Gastroesophageal sphincter (tissue), 4 donors: ENCODE measurements at regions not wholly inside any gene's neighbourhood (a gene's known extent, or its start where the extent isn't known, plus 50 kb on each side); places are given as distances from the start of the nearest gene placed in this dataset.

Experiments used
- ATAC-seq: fragments of 150-250 bp; one replicate; pipeline ENCODE4 v1.9.1; 2016; ENCODE audit warnings: mild to moderate bottlenecking, moderate library complexity
- H3K27ac ChIP-seq, 4 donors: fragments of 200-600 bp; sonication (generic) in 3 of 4; 1 replicate in 3 of 4; 2 replicates in 1 of 4; pipeline ENCODE4 v1.5.1; 2016 to 2019
- H3K27me3 ChIP-seq: fragments of 200-600 bp; sonication (generic); one replicate; pipeline ENCODE4 v1.5.1; 2019
- H3K36me3 ChIP-seq, 2 donors: fragments of 200-600 bp; sonication (generic); one replicate each; pipeline ENCODE4 v1.5.1; 2019; ENCODE audit warnings: control low read depth in 1 of 2
- H3K4me1 ChIP-seq, 3 donors: fragments of 200-600 bp; sonication (generic); 1 replicate in 2 of 3; 2 replicates in 1 of 3; pipeline ENCODE4 v1.5.1; 2016 to 2019; ENCODE audit warnings: control low read depth in 2 of 3
- H3K4me3 ChIP-seq, 2 donors: fragments of 200-600 bp; sonication (generic); one replicate each; pipeline ENCODE4 v1.5.1; 2019; ENCODE audit warnings: mild to moderate bottlenecking in 1 of 2, moderate library complexity in 1 of 2
- H3K9me3 ChIP-seq, 3 donors: fragments of 200-600 bp; sonication (generic); one replicate each; pipeline ENCODE4 v1.5.1; 2017 to 2019; ENCODE audit warnings: control low read depth in 2 of 3
- CTCF ChIP-seq, 4 experiments: fragments of 200-600 bp in 2 of 4; fragments of 450-650 bp in 2 of 4; sonication (generic) in 1 of 4; IDR thresholded peaks; one replicate each; pipeline ENCODE4 v1.5.1; 2017 to 2019; ENCODE audit warnings: antibody characterized with exemption in 4 of 4, mild to moderate bottlenecking in 2 of 4, moderate library complexity in 2 of 4
- EP300 ChIP-seq: sonication (generic); formaldehyde crosslinking; IDR thresholded peaks from one replicate; pipeline ENCODE4 v1.6.1; 2017; ENCODE audit warnings: antibody characterized with exemption, mild to moderate bottlenecking
- POLR2A ChIP-seq, 2 donors: fragments of 450-650 bp; IDR thresholded peaks; one replicate each; pipeline ENCODE4 v1.6.1; 2017; ENCODE audit warnings: antibody characterized with exemption in 2 of 2, mild to moderate bottlenecking in 2 of 2, moderate library complexity in 1 of 2
- POLR2AphosphoS5 ChIP-seq: sonication (generic); formaldehyde crosslinking; IDR thresholded peaks from one replicate; pipeline ENCODE4 v1.6.1; 2017; ENCODE audit warnings: antibody characterized with exemption
- WGBS, 2 donors: methylation state at CpG; one replicate each; pipeline ENCODE4 v1.1.5; 2018; ENCODE audit warnings: low coverage in 1 of 2; 5-methylcytosine and 5-hydroxymethylcytosine counted together

- H3K27me3 ChIP-seq = no peaks in the 10 kb centered on the region
- whole genome bisulfite sequencing, 2 donors = 40 to 67% methylated on average over 1 of the region's 2 CpGs
- no peak for ATAC-seq
- H3K4me1 ChIP-seq = no peaks in the 10 kb centered on the region
- no peaks in the 10 kb centered on the region for H3K36me3 ChIP-seq
- H3K4me3 ChIP-seq = no peak overlapping the region
- TF ChIP-seq CTCF (IDR thresholded peaks at IDR 0.05) (peak in 1 of 4 experiments; percentile 28), POLR2AphosphoS5 (no peak)
- no peaks in the 10 kb centered on the region for H3K9me3 ChIP-seq
- no peak overlapping the region for H3K27ac ChIP-seq
Measured at GRCh38 chr5:63125862-63126261, 547.2 kb downstream of the LRRC70 start.

GRCh38 chr5:63125392-63125791 is 546.8 kb downstream of the LRRC70 start:
- Histone ChIP-seq H3K4me3 (no peak overlapping the region), H3K27me3 (no peaks in the 10 kb centered on the region), H3K27ac (no peak overlapping the region), H3K36me3 (no peaks in the 10 kb centered on the region), H3K4me1 (no peaks in the 10 kb centered on the region), H3K9me3 (no peaks in the 10 kb centered on the region)
- no peak for ATAC-seq
- no peak for TF ChIP-seq POLR2A (IDR thresholded peaks at IDR 0.05)
- no peak for TF ChIP-seq POLR2AphosphoS5
- no peak for TF ChIP-seq EP300
- no peak for TF ChIP-seq CTCF (IDR thresholded peaks at IDR 0.05)

GRCh38 chr5:63124266-63124665 is 545.6 kb downstream of the LRRC70 start:
- H3K27ac ChIP-seq = no peak overlapping the region
- no peak overlapping the region for H3K4me3 ChIP-seq
- no peak for ATAC-seq
- no peak for TF ChIP-seq CTCF (IDR thresholded peaks at IDR 0.05)
- no peak for TF ChIP-seq EP300
- TF ChIP-seq POLR2AphosphoS5 = no peak
- no peak for TF ChIP-seq POLR2A (IDR thresholded peaks at IDR 0.05)
- H3K27me3 ChIP-seq = no peaks in the 10 kb centered on the region
- H3K9me3 ChIP-seq = no peaks in the 10 kb centered on the region
- no peaks in the 10 kb centered on the region for H3K4me1 ChIP-seq
- H3K36me3 ChIP-seq = no peaks in the 10 kb centered on the region
- 48 to 50% methylated on average over 1 of the region's 1 CpG for WGBS, 2 donors

GRCh38 chr5:63121471-63121870 is 542.9 kb downstream of the LRRC70 start:
- TF ChIP-seq POLR2A (IDR thresholded peaks at IDR 0.05) (no peak), CTCF (IDR thresholded peaks at IDR 0.05) (no peak), EP300 (no peak), POLR2AphosphoS5 (no peak)
- H3K27me3 ChIP-seq = no peaks in the 10 kb centered on the region
- H3K36me3 ChIP-seq = no peaks in the 10 kb centered on the region
- H3K9me3 ChIP-seq = no peaks in the 10 kb centered on the region
- H3K4me3 ChIP-seq = no peak overlapping the region
- WGBS, 2 donors = 31 to 57% methylated on average over 3 of the region's 3 CpGs
- no peak for ATAC-seq
- H3K4me1 ChIP-seq = no peaks in the 10 kb centered on the region
- no peak overlapping the region for H3K27ac ChIP-seq

GRCh38 chr5:63118221-63118620 is 539.6 kb downstream of the LRRC70 start:
- 50 to 100% methylated on average over 1 of the region's 1 CpG for WGBS, 2 donors
- TF ChIP-seq POLR2A (IDR thresholded peaks at IDR 0.05) = no peak
- TF ChIP-seq EP300 = no peak
- Histone ChIP-seq H3K9me3 (no peaks in the 10 kb centered on the region), H3K4me1 (no peaks in the 10 kb centered on the region), H3K27ac (no peak overlapping the region), H3K27me3 (no peaks in the 10 kb centered on the region), H3K4me3 (no peak overlapping the region), H3K36me3 (no peaks in the 10 kb centered on the region)
- ATAC-seq = no peak

- H3K9me3 ChIP-seq = no peaks in the 10 kb centered on the region
- TF ChIP-seq CTCF (IDR thresholded peaks at IDR 0.05) (no peak), EP300 (no peak), POLR2A (IDR thresholded peaks at IDR 0.05) (no peak), POLR2AphosphoS5 (no peak)
- H3K27ac ChIP-seq = no peak overlapping the region
- H3K4me3 ChIP-seq = no peak overlapping the region
- no peaks in the 10 kb centered on the region for H3K4me1 ChIP-seq
- ATAC-seq = no peak
- no peaks in the 10 kb centered on the region for H3K36me3 ChIP-seq
- H3K27me3 ChIP-seq = no peaks in the 10 kb centered on the region
Measured at GRCh38 chr5:63111891-63112290, 533.3 kb downstream of the LRRC70 start.
